ENCODE measurements at regions not wholly inside any gene's neighbourhood (a gene's known extent, or its start where the extent isn't known, plus 50 kb on each side); places are given as distances from the start of the nearest gene placed in this dataset.

DNA sequence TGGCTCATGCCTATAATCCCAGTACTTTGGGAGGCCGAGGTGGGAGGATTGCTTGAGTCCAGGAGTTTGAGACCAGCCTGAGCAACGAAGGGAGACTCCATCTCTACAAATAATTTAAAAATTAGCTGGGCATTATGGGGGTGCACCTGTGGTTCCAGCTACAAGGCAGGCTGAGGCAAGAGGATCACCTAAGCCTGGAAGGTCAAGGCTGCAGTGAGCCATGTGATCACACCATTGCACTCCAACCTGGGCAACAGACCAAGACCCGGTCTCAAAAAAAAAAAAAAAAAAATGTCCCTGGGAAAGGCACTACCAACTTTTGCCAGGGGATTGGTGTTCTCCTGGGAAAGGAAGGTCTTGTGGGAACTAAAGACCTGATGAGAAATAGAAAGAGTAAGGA, 134.2 kb upstream of the AUTS2 start:
- TF ChIP-seq, protein P1, sequence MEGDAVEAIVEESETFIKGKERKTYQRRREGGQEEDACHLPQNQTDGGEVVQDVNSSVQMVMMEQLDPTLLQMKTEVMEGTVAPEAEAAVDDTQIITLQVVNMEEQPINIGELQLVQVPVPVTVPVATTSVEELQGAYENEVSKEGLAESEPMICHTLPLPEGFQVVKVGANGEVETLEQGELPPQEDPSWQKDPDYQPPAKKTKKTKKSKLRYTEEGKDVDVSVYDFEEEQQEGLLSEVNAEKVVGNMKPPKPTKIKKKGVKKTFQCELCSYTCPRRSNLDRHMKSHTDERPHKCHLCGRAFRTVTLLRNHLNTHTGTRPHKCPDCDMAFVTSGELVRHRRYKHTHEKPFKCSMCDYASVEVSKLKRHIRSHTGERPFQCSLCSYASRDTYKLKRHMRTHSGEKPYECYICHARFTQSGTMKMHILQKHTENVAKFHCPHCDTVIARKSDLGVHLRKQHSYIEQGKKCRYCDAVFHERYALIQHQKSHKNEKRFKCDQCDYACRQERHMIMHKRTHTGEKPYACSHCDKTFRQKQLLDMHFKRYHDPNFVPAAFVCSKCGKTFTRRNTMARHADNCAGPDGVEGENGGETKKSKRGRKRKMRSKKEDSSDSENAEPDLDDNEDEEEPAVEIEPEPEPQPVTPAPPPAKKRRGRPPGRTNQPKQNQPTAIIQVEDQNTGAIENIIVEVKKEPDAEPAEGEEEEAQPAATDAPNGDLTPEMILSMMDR (IDR thresholded peaks at IDR 0.05; ENCODE audit: low read depth, low read length) = no peak
- TF ChIP-seq EZH2phosphoT487 (IDR thresholded peaks at IDR 0.05; ENCODE audit: low read depth) = no peak

All from OCI-LY3 (cell line).